Mesenchymal stem cell (in vitro differentiated cells and primary cell): ENCODE measurements at regions not wholly inside any gene's neighbourhood (a gene's known extent, or its start where the extent isn't known, plus 50 kb on each side); places are given as distances from the start of the nearest gene placed in this dataset.
"Not testable (repeated sequence)": the region's sequence is repeated elsewhere in the genome, so short reads cannot be mapped to it uniquely, and the experiment has no call there.

Experiments
- DNase-seq: peaks from one replicate; pipeline ENCODE4 v3.0.0-alpha.2; 2013
- H2AFZ ChIP-seq: one replicate; pipeline ENCODE4 v1.6.1; 2013; ENCODE audit warnings: low read depth, mild to moderate bottlenecking, control low read depth, inconsistent platforms, low read length, moderate library complexity
- H2AK5ac ChIP-seq: 2 replicates; pipeline ENCODE4 v1.6.1; 2013; ENCODE audit warnings: low read length, moderate library complexity, mild to moderate bottlenecking, inconsistent platforms; ENCODE audit not compliant: severe bottlenecking
- H2BK120ac ChIP-seq: one replicate; pipeline ENCODE4 v1.6.1; 2013; ENCODE audit warnings: low read depth, mild to moderate bottlenecking, inconsistent platforms, low read length, moderate library complexity
- H2BK12ac ChIP-seq, 2 experiments: one replicate each; pipeline ENCODE4 v1.6.1; 2013; ENCODE audit warnings: inconsistent platforms in 2 of 2, low read length in 2 of 2, mild to moderate bottlenecking in 2 of 2, moderate library complexity in 2 of 2, control low read depth in 1 of 2
- H2BK15ac ChIP-seq: one replicate; pipeline ENCODE4 v1.6.1; 2013; ENCODE audit warnings: mild to moderate bottlenecking, low read depth, inconsistent platforms; ENCODE audit not compliant: poor library complexity, severe bottlenecking
- H2BK5ac ChIP-seq: 2 replicates; pipeline ENCODE4 v1.6.1; 2013; ENCODE audit warnings: low read depth, mild to moderate bottlenecking, low read length, control low read depth, inconsistent platforms; ENCODE audit not compliant: poor library complexity, severe bottlenecking
- H3K14ac ChIP-seq, 2 experiments: one replicate each; pipeline ENCODE4 v1.6.1; 2013; ENCODE audit warnings: inconsistent platforms in 2 of 2, low read length in 2 of 2, control low read depth in 1 of 2, mild to moderate bottlenecking in 1 of 2, moderate library complexity in 1 of 2
- H3K18ac ChIP-seq, 2 experiments: one replicate each; pipeline ENCODE4 v1.6.1; 2013; ENCODE audit warnings: inconsistent platforms in 2 of 2, low read length in 2 of 2, control low read depth in 1 of 2, low read depth in 1 of 2, mild to moderate bottlenecking in 1 of 2
- H3K23ac ChIP-seq, 2 experiments: one replicate each; pipeline ENCODE4 v1.6.1; 2013; ENCODE audit warnings: inconsistent platforms in 2 of 2, low read length in 2 of 2, mild to moderate bottlenecking in 2 of 2, moderate library complexity in 2 of 2, control low read depth in 1 of 2
- H3K27ac ChIP-seq: 2 replicates; pipeline ENCODE4 v1.5.1; 2013; ENCODE audit warnings: mild to moderate bottlenecking, moderate library complexity, low read length, control low read depth, inconsistent platforms; ENCODE audit not compliant: poor library complexity, severe bottlenecking
- H3K27me3 ChIP-seq, 2 experiments: 2 replicates each; pipeline versions ENCODE4 v1.6.1 to v1.7.0; 2013; ENCODE audit warnings: low read length in 2 of 2, mild to moderate bottlenecking in 2 of 2, moderate library complexity in 2 of 2, control low read depth in 1 of 2, inconsistent platforms in 1 of 2; ENCODE audit not compliant: control insufficient read depth in 1 of 2, insufficient read depth in 1 of 2
- H3K36me3 ChIP-seq, 2 experiments: 2 replicates each; pipeline versions ENCODE4 v1.6.1 to v1.7.0; 2013; ENCODE audit warnings: low read length in 2 of 2, control low read depth in 1 of 2, inconsistent platforms in 1 of 2, low read depth in 1 of 2, mild to moderate bottlenecking in 1 of 2; ENCODE audit not compliant: insufficient read depth in 2 of 2, control insufficient read depth in 1 of 2
- H3K4ac ChIP-seq, 2 experiments: one replicate each; pipeline ENCODE4 v1.6.1; 2013; ENCODE audit warnings: inconsistent platforms in 2 of 2, low read length in 2 of 2, mild to moderate bottlenecking in 2 of 2, moderate library complexity in 2 of 2, control low read depth in 1 of 2, low read depth in 1 of 2
- H3K4me1 ChIP-seq: 2 replicates; pipeline ENCODE4 v1.6.1; 2013; ENCODE audit warnings: low read depth, low read length, control low read depth; ENCODE audit not compliant: control insufficient read depth, insufficient read depth
- H3K4me2 ChIP-seq: 2 replicates; pipeline ENCODE4 v1.6.1; 2013; ENCODE audit warnings: low read length, mild to moderate bottlenecking, inconsistent platforms; ENCODE audit not compliant: poor library complexity, severe bottlenecking
- H3K4me3 ChIP-seq, 2 experiments: 2 replicates each; pipeline versions ENCODE4 v1.5.1 to v1.7.0; 2013; ENCODE audit warnings: low read length in 2 of 2, mild to moderate bottlenecking in 2 of 2, control low read depth in 1 of 2, low read depth in 1 of 2; ENCODE audit not compliant: insufficient read depth in 1 of 2
- H3K79me1 ChIP-seq: replicated peaks from 2 replicates; pipeline ENCODE4 v1.6.1; 2013; ENCODE audit warnings: mild to moderate bottlenecking, control low read depth, low read length, inconsistent platforms; ENCODE audit not compliant: poor library complexity, severe bottlenecking
- H3K9ac ChIP-seq: 2 replicates; pipeline ENCODE4 v1.7.0; 2013; ENCODE audit warnings: mild to moderate bottlenecking, low read length, moderate library complexity
- H3K9me3 ChIP-seq: 2 replicates; pipeline ENCODE4 v1.7.0; 2013; ENCODE audit warnings: mild to moderate bottlenecking, low read length; ENCODE audit not compliant: control insufficient read depth
- H4K8ac ChIP-seq: one replicate; pipeline ENCODE4 v1.6.1; 2013; ENCODE audit warnings: inconsistent platforms, mild to moderate bottlenecking, low read length, moderate library complexity
- H4K91ac ChIP-seq: one replicate; pipeline ENCODE4 v1.6.1; 2013; ENCODE audit warnings: mild to moderate bottlenecking, low read length, inconsistent platforms
- WGBS: methylation state at CpG from one replicate; pipeline ENCODE4 v1.1.7; 2013; ENCODE audit warnings: mixed read lengths; 5-methylcytosine and 5-hydroxymethylcytosine counted together

GRCh38 chr1:206271153-206271552 is 67.8 kb downstream of the SRGAP2 start:
- not testable (repeated sequence) for H3K9ac ChIP-seq, H3K27ac ChIP-seq, H2BK120ac ChIP-seq, H3K23ac ChIP-seq, H3K4me2 ChIP-seq, H2AFZ ChIP-seq, H4K91ac ChIP-seq, H2BK5ac ChIP-seq, H3K14ac ChIP-seq, H3K18ac ChIP-seq, H3K79me1 ChIP-seq, H3K4ac ChIP-seq, H3K4me1 ChIP-seq, H2AK5ac ChIP-seq, H2BK12ac ChIP-seq, H2BK15ac ChIP-seq, H3K4me3 ChIP-seq, H3K27me3 ChIP-seq, H4K8ac ChIP-seq, H3K9me3 ChIP-seq, DNase-seq, H3K36me3 ChIP-seq
- WGBS: no CpG with 5 or more reads among the region's 4 CpGs

GRCh38 chr1:206273104-206273503 is 69.8 kb downstream of the SRGAP2 start:
- not testable (repeated sequence) for DNase-seq, H3K9me3 ChIP-seq, H3K36me3 ChIP-seq, H3K4ac ChIP-seq, H3K27me3 ChIP-seq, H2BK12ac ChIP-seq, H3K4me3 ChIP-seq, H3K27ac ChIP-seq, H4K91ac ChIP-seq, H3K14ac ChIP-seq, H2AK5ac ChIP-seq, H3K9ac ChIP-seq, H2BK120ac ChIP-seq, H4K8ac ChIP-seq, H2BK15ac ChIP-seq, H2AFZ ChIP-seq, H3K23ac ChIP-seq, H3K4me1 ChIP-seq, H3K79me1 ChIP-seq, H3K18ac ChIP-seq, H2BK5ac ChIP-seq, H3K4me2 ChIP-seq
- no CpG with 5 or more reads among the region's 1 CpG for WGBS

DNA sequence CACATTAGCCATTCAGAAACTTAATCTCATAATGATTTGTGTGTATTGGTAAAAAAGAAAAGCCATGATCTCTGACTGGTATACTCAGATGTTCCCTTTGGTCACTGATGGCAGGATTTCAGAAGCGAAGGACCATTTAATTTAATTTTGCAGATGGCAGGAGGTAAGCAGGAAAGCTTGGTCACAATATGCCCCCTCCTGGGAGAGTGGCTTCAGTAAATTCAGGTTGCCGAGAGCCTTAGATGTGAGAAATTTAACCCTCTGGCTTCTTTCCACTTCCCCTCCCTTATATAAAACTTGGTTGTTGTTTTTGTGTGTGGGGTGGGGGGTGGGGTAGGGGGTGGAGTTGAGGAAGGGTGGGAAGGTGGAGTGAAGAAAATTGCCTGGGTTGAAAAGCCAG is 72.8 kb downstream of the SRGAP2 start:
- not testable (repeated sequence) for H3K9ac ChIP-seq, H2BK5ac ChIP-seq, DNase-seq, H3K18ac ChIP-seq, H4K91ac ChIP-seq, H3K36me3 ChIP-seq, H3K27ac ChIP-seq, H2BK12ac ChIP-seq, H3K4me2 ChIP-seq, H3K27me3 ChIP-seq, H3K23ac ChIP-seq, H3K4me3 ChIP-seq, H3K14ac ChIP-seq, H3K4ac ChIP-seq, H3K9me3 ChIP-seq, H2BK120ac ChIP-seq, H3K79me1 ChIP-seq, H2AFZ ChIP-seq, H2BK15ac ChIP-seq, H3K4me1 ChIP-seq, H4K8ac ChIP-seq, H2AK5ac ChIP-seq
- WGBS: no CpG with 5 or more reads among the region's 2 CpGs

GRCh38 chr1:206278683-206279082 is 75.3 kb downstream of the SRGAP2 start:
- H3K9me3 ChIP-seq, H3K4me2 ChIP-seq, H2BK5ac ChIP-seq, H2BK12ac ChIP-seq, H3K4ac ChIP-seq, H3K14ac ChIP-seq, H3K4me3 ChIP-seq, H3K9ac ChIP-seq, H2BK120ac ChIP-seq, H4K8ac ChIP-seq, H3K18ac ChIP-seq, H3K4me1 ChIP-seq, DNase-seq, H3K27me3 ChIP-seq, H4K91ac ChIP-seq, H2AK5ac ChIP-seq, H3K79me1 ChIP-seq, H2BK15ac ChIP-seq, H3K27ac ChIP-seq, H3K23ac ChIP-seq, H3K36me3 ChIP-seq, H2AFZ ChIP-seq: not testable (repeated sequence)
- 90% methylated on average over 2 of the region's 4 CpGs for WGBS
